ENCODE measurements at regions not wholly inside any gene's neighbourhood (a gene's known extent, or its start where the extent isn't known, plus 50 kb on each side); places are given as distances from the start of the nearest gene placed in this dataset.

- DNase-seq, result no peak
- no peak overlapping the region for H3K9ac ChIP-seq (ENCODE audit: insufficient read depth in 1 of 2, low read length in 2 of 2)
- H3K4me1 ChIP-seq (ENCODE audit: control insufficient read depth in 5 of 5, insufficient read depth in 5 of 5, low read length in 5 of 5), result no peaks in the 10 kb centered on the region
- H3K9me3 ChIP-seq (ENCODE audit: control insufficient read depth in 4 of 4, insufficient read depth in 3 of 4, low read length in 3 of 4), result peaks cover 0 to 2% (median 0%) of the 10 kb centered on the region in 4 donors
- 86 to 91% methylated on average over 7 of the region's 7 CpGs for WGBS, 2 donors
- no peak for ATAC-seq (ENCODE audit: insufficient read depth, low FRiP score)
- no peak overlapping the region for H3K27ac ChIP-seq (ENCODE audit: low read depth in 1 of 2, low read length in 1 of 2)
- TF ChIP-seq CTCF (IDR thresholded peaks at IDR 0.05; ENCODE audit: control extremely low read depth, extremely low read depth), result no peak
- no peaks in the 10 kb centered on the region for H3K27me3 ChIP-seq (ENCODE audit: control insufficient read depth in 3 of 3, insufficient read depth in 3 of 3, low read length in 2 of 3)
- H3K4me3 ChIP-seq, result no peak overlapping the region
- no peaks in the 10 kb centered on the region for H3K36me3 ChIP-seq (ENCODE audit: control insufficient read depth in 4 of 4, insufficient read depth in 4 of 4, low read length in 4 of 4)
These were observed 251.7 kb upstream of the TENM3 start for GRCh38 chr4:181991369-181992108.

- TF ChIP-seq CTCF (IDR thresholded peaks at IDR 0.05; ENCODE audit: control extremely low read depth, extremely low read depth), result no peak
These were observed 244.6 kb upstream of the TENM3 start for GRCh38 chr4:181998398-181999295.

GRCh38 chr4:182000077-182000476, 243.1 kb upstream of the TENM3 start:
- Histone ChIP-seq H3K27me3 (ENCODE audit: control insufficient read depth in 3 of 3, insufficient read depth in 3 of 3, low read length in 2 of 3) (no peaks in the 10 kb centered on the region), H3K4me3 (no peak overlapping the region), H3K9me3 (ENCODE audit: control insufficient read depth in 4 of 4, insufficient read depth in 3 of 4, low read length in 3 of 4) (peaks cover 0 to 2% (median 0%) of the 10 kb centered on the region in 4 donors), H3K36me3 (ENCODE audit: control insufficient read depth in 4 of 4, insufficient read depth in 4 of 4, low read length in 4 of 4) (no peaks in the 10 kb centered on the region), H3K4me1 (ENCODE audit: control insufficient read depth in 5 of 5, insufficient read depth in 5 of 5, low read length in 5 of 5) (no peaks in the 10 kb centered on the region), H3K9ac (ENCODE audit: insufficient read depth in 1 of 2, low read length in 2 of 2) (no peak overlapping the region), H3K27ac (ENCODE audit: low read depth in 1 of 2, low read length in 1 of 2) (no peak overlapping the region)
- 84 to 87% methylated on average over 6 of the region's 6 CpGs for WGBS, 2 donors
- no peak for TF ChIP-seq CTCF (IDR thresholded peaks at IDR 0.05; ENCODE audit: control extremely low read depth, extremely low read depth)
- ATAC-seq (ENCODE audit: insufficient read depth, low FRiP score) (no peak), DNase-seq (no peak)

More at GRCh38 chr4:181998398-181999295, 244.6 kb upstream of the TENM3 start:
- H3K27ac ChIP-seq (ENCODE audit: low read depth in 1 of 2, low read length in 1 of 2), result no peak overlapping the region
- no peak overlapping the region for H3K4me3 ChIP-seq
- WGBS, 2 donors, result 76 to 80% methylated on average over 5 of the region's 5 CpGs
- H3K9ac ChIP-seq (ENCODE audit: insufficient read depth in 1 of 2, low read length in 2 of 2), result no peak overlapping the region
- ATAC-seq (ENCODE audit: insufficient read depth, low FRiP score) (no peak), DNase-seq (no peak)
- no peaks in the 10 kb centered on the region for H3K4me1 ChIP-seq (ENCODE audit: control insufficient read depth in 5 of 5, insufficient read depth in 5 of 5, low read length in 5 of 5)
- H3K9me3 ChIP-seq (ENCODE audit: control insufficient read depth in 4 of 4, insufficient read depth in 3 of 4, low read length in 3 of 4), result peaks cover 0 to 2% (median 0%) of the 10 kb centered on the region in 4 donors
- H3K36me3 ChIP-seq (ENCODE audit: control insufficient read depth in 4 of 4, insufficient read depth in 4 of 4, low read length in 4 of 4), result no peaks in the 10 kb centered on the region
- H3K27me3 ChIP-seq (ENCODE audit: control insufficient read depth in 3 of 3, insufficient read depth in 3 of 3, low read length in 2 of 3), result no peaks in the 10 kb centered on the region
